ENCODE measurements at regions not wholly inside any gene's neighbourhood (a gene's known extent, or its start where the extent isn't known, plus 50 kb on each side); places are given as distances from the start of the nearest gene placed in this dataset.

DNA sequence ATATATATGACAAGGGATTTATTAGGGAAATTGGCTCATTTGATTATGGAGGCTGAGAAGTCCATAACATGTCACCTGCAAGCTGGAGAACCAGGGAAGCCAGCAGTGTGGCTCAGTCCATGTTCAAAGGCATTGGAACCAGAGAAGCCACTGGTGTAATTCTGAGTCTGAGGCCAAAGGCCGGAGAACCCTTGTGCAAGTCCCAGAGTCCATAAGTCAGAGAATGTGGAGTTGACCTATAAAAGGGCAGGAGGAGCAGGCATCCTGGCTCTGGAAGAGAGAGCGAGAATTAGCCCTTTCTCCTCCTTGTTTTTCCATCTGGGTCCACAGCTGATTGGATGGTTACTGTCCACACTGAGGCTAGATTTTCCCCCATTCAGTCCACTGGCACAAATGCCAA lies 319.8 kb downstream of the IGSF11 start (continued):
- TF ChIP-seq NR2C1 (IDR thresholded peaks at IDR 0.05) (no peak), NR2C1 (tag; IDR thresholded peaks at IDR 0.05) (no peak), TSC22D4 (tag; IDR thresholded peaks at IDR 0.05) (no peak), RNF2 (IDR thresholded peaks at IDR 0.05) (no peak), GATAD2A (IDR thresholded peaks at IDR 0.05) (no peak)

- CTCF ChIA-PET (ENCODE audit: low intra/inter-chr PET ratio), result no interaction called here
Observed at GRCh38 chr3:118729546-118729945, 305.1 kb downstream of the IGSF11 start.

More at GRCh38 chr3:118729546-118729945, 305.1 kb downstream of the IGSF11 start:
- 19% methylated on average over 3 of the region's 3 CpGs for WGBS (ENCODE audit: insufficient coverage, low coverage, missing lambda C conversion rate)
- H2AFZ ChIP-seq (ENCODE audit: low read depth, low read length), result no peak overlapping the region
- no peaks in the 10 kb centered on the region for H3K79me2 ChIP-seq (ENCODE audit: control insufficient read depth, insufficient read depth, low read length)
- no peak overlapping the region for H3K27ac ChIP-seq (ENCODE audit: extremely low read depth, low read depth, low read length)
- H3K36me3 ChIP-seq (ENCODE audit: control insufficient read depth, insufficient read depth, low read length), result no peaks in the 10 kb centered on the region
- no peaks in the 10 kb centered on the region for H4K20me1 ChIP-seq (replicated peaks; ENCODE audit: control insufficient read depth, insufficient read depth, low read length)
- no peak overlapping the region for H3K4me3 ChIP-seq
- no TSS peak for BruUV-seq (replicated peaks)
- ATAC-seq (no peak), DNase-seq (ENCODE audit: extremely low read depth in 1 of 4, low spot score in 3 of 4) (no peak), FAIRE-seq (no peak)
- intact Hi-C loops (cut with micrococcal nuclease), result no loop called here
- TF ChIP-seq MYBL2 (IDR thresholded peaks at IDR 0.05; ENCODE audit: low read depth) (no peak), MYBL2 (CRISPR knock-in tag; IDR thresholded peaks at IDR 0.05; ENCODE audit: borderline replicate concordance) (no peak), ZNF384 (IDR thresholded peaks at IDR 0.05; ENCODE audit: low read depth, low read length) (no peak), NFXL1 (CRISPR knock-in tag; IDR thresholded peaks at IDR 0.05) (no peak), TCF7L2 (IDR thresholded peaks at IDR 0.05; ENCODE audit: low read depth, low read length) (no peak), E2F3 (CRISPR knock-in tag; IDR thresholded peaks at IDR 0.05) (no peak), ZNF124 (CRISPR knock-in tag; IDR thresholded peaks at IDR 0.05) (no peak), ZFPM2 (CRISPR knock-in tag; IDR thresholded peaks at IDR 0.05) (no peak), GABPB2 (CRISPR knock-in tag; conservative IDR thresholded peaks at IDR 0.05) (no peak), PCBP2 (IDR thresholded peaks at IDR 0.05; ENCODE audit: low read depth, low read length, poor library complexity, severe bottlenecking) (no peak), MYNN (IDR thresholded peaks at IDR 0.05) (no peak), MYNN (CRISPR knock-in tag; IDR thresholded peaks at IDR 0.05) (no peak), BRF1 (IDR thresholded peaks at IDR 0.05; ENCODE audit: borderline replicate concordance, extremely low read depth, insufficient read length) (no peak), MECOM (CRISPR knock-in tag; IDR thresholded peaks at IDR 0.05) (no peak), ZNF707 (CRISPR knock-in tag; conservative IDR thresholded peaks at IDR 0.05) (no peak), ZNF12 (CRISPR knock-in tag; IDR thresholded peaks at IDR 0.05) (no peak), GTF2E2 (tag; IDR thresholded peaks at IDR 0.05) (no peak), FOSL1 (tag; conservative IDR thresholded peaks at IDR 0.05) (no peak), SUPT5H (IDR thresholded peaks at IDR 0.05) (no peak)
- H3K4me1 ChIP-seq (replicated peaks in 1 of 2; ENCODE audit: control insufficient read depth in 2 of 2, insufficient read depth in 2 of 2, low read length in 2 of 2), result no peaks in the 10 kb centered on the region
- no peaks in the 10 kb centered on the region for H3K27me3 ChIP-seq (ENCODE audit: control insufficient read depth in 2 of 2, insufficient read depth in 2 of 2, low read length in 2 of 2)
- no peak overlapping the region for H3K4me2 ChIP-seq (ENCODE audit: insufficient read depth, low read length)
- in situ Hi-C loops (cut with MboI), result no loop called here
- no peak overlapping the region for H3K9ac ChIP-seq (ENCODE audit: insufficient read depth in 1 of 2, low read depth in 2 of 2, low read length in 2 of 2)
- no peaks in the 10 kb centered on the region for H3K9me3 ChIP-seq (replicated peaks; ENCODE audit: control insufficient read depth, insufficient read depth, low read depth, low read length)
- POLR2A ChIA-PET, result interaction anchor here (0.6 kb wide), 1 partner anchor 178 kb away, joined by 3 read pairs; no protein-coding TSS in a partner anchor
- H3K9me1 ChIP-seq (ENCODE audit: control insufficient read depth, insufficient read depth, low read length), result no peaks in the 10 kb centered on the region

All from K562 (cell line).